ENCODE measurements at regions not wholly inside any gene's neighbourhood (a gene's known extent, or its start where the extent isn't known, plus 50 kb on each side); places are given as distances from the start of the nearest gene placed in this dataset.

GRCh38 chr14:99333841-99334635, 62.0 kb upstream of the BCL11B start:
- Histone ChIP-seq H4K91ac (ENCODE audit: insufficient read length, low read depth, low read length) (no peak overlapping the region), H3K9ac (ENCODE audit: extremely low read depth, insufficient read length, low read length) (no peak overlapping the region), H3K23ac (ENCODE audit: insufficient read length, low read depth, low read length) (no peak overlapping the region), H2AK5ac (ENCODE audit: insufficient read length, low read length) (no peak overlapping the region), H3K79me2 (ENCODE audit: insufficient read depth, low read length) (no peaks in the 10 kb centered on the region), H3K4me2 (ENCODE audit: insufficient read depth, insufficient read length, low read length) (no peak overlapping the region), H2BK5ac (ENCODE audit: insufficient read length, low read length) (no peak overlapping the region), H4K20me1 (ENCODE audit: control insufficient read depth, insufficient read depth, insufficient read length) (no peaks in the 10 kb centered on the region), H3K56ac (ENCODE audit: insufficient read length, low read depth, low read length) (no peak overlapping the region), H3K27ac (ENCODE audit: insufficient read length, low read depth, low read length) (no peak overlapping the region), H2BK120ac (ENCODE audit: low read depth, low read length, poor library complexity, severe bottlenecking) (no peak overlapping the region), H2BK15ac (ENCODE audit: low read depth, low read length) (no peak overlapping the region), H3K23me2 (ENCODE audit: insufficient read length, low read depth, low read length, poor library complexity, severe bottlenecking) (no peaks in the 10 kb centered on the region), H2AFZ (ENCODE audit: low read length) (no peak overlapping the region), H2BK12ac (ENCODE audit: insufficient read length, low read depth, low read length) (no peak overlapping the region), H4K8ac (replicated peaks; ENCODE audit: insufficient read length, low read depth, low read length) (no peak overlapping the region), H3T11ph (ENCODE audit: low read length) (no peak overlapping the region), H3K27me3 (ENCODE audit: insufficient read depth, low read length) (no peaks in the 10 kb centered on the region), H3K4me1 (ENCODE audit: insufficient read depth, low read length) (no peaks in the 10 kb centered on the region), H4K5ac (ENCODE audit: insufficient read length, low read depth, low read length) (no peak overlapping the region), H3K14ac (ENCODE audit: insufficient read depth, low read length) (no peak overlapping the region), H3K9me3 (ENCODE audit: control insufficient read depth, low read depth, low read length) (no peaks in the 10 kb centered on the region), H3K18ac (ENCODE audit: insufficient read length, low read depth, low read length) (no peak overlapping the region), H3K79me1 (ENCODE audit: insufficient read depth, low read depth, low read length, poor library complexity, severe bottlenecking) (no peaks in the 10 kb centered on the region), H3K4ac (ENCODE audit: low read depth, low read length) (no peak overlapping the region), H2BK20ac (ENCODE audit: low read depth, low read length, poor library complexity, severe bottlenecking) (no peak overlapping the region)
- peaks cover 3 to 4% of the 10 kb centered on the region in 2 experiments; a peak in 3 of 4 replicates for H3K4me1 Mint-ChIP-seq
- H3K27ac Mint-ChIP-seq: no peak overlapping the region
- TF ChIP-seq, protein P1, sequence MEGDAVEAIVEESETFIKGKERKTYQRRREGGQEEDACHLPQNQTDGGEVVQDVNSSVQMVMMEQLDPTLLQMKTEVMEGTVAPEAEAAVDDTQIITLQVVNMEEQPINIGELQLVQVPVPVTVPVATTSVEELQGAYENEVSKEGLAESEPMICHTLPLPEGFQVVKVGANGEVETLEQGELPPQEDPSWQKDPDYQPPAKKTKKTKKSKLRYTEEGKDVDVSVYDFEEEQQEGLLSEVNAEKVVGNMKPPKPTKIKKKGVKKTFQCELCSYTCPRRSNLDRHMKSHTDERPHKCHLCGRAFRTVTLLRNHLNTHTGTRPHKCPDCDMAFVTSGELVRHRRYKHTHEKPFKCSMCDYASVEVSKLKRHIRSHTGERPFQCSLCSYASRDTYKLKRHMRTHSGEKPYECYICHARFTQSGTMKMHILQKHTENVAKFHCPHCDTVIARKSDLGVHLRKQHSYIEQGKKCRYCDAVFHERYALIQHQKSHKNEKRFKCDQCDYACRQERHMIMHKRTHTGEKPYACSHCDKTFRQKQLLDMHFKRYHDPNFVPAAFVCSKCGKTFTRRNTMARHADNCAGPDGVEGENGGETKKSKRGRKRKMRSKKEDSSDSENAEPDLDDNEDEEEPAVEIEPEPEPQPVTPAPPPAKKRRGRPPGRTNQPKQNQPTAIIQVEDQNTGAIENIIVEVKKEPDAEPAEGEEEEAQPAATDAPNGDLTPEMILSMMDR (conservative IDR thresholded peaks at IDR 0.05): no peak
- DNase-seq: no peak
- no peaks in the 10 kb centered on the region for H3K9me3 Mint-ChIP-seq
- no peaks in the 10 kb centered on the region for H3K36me3 Mint-ChIP-seq (ENCODE audit: insufficient read depth in 1 of 3, low read depth in 3 of 3)
- no peak overlapping the region for H3K4me3 Mint-ChIP-seq
- no CpG with 5 or more reads among the region's 21 CpGs for WGBS (ENCODE audit: extremely low coverage, insufficient read length, low lambda C conversion rate)
- no peaks in the 10 kb centered on the region; the same call in none of the 2 replicates for H3K27me3 Mint-ChIP-seq (ENCODE audit: low read depth)
